ENCODE measurements at regions not wholly inside any gene's neighbourhood (a gene's known extent, or its start where the extent isn't known, plus 50 kb on each side); places are given as distances from the start of the nearest gene placed in this dataset.
"Not testable (repeated sequence)": the region's sequence is repeated elsewhere in the genome, so short reads cannot be mapped to it uniquely, and the experiment has no call there.

DNA sequence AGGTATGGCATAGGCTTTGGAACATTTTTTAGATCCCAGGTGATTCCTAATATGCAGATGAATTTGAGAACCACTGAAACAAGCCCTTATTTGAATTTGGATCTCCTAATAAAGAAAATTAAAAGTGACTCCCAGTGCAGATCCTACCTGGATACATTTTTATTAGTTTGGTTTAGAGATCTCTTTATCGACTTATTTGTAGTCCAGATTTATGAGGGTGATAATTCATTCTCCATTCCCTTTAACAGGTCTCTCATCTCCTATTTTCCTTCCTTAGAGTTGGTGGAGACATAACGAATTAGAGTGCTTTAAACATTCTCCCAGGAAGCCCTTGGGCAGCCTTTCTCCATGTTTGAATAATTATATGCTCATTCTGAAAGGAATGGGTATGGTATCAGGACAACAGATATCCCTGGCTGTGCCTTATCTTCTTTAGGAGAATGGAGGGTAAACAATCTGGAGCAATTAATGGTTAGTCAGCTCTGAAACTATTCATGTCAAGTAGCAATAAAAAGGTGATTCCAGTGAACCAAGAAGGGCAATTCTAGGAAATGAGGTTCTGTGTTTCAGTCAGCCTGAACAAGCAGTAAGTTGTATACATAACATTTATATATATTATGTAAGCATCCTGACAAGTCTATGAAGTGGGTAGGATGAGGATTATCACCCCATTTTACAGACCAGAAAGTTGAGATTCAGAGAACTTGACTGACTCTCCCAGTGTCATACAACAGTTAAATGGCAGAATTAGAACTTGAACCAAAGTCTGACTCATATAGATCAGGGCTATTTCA lies 53.9 kb upstream of the RCE1 start:
- no peak for DNase-seq (ENCODE audit: low read depth)

DNA sequence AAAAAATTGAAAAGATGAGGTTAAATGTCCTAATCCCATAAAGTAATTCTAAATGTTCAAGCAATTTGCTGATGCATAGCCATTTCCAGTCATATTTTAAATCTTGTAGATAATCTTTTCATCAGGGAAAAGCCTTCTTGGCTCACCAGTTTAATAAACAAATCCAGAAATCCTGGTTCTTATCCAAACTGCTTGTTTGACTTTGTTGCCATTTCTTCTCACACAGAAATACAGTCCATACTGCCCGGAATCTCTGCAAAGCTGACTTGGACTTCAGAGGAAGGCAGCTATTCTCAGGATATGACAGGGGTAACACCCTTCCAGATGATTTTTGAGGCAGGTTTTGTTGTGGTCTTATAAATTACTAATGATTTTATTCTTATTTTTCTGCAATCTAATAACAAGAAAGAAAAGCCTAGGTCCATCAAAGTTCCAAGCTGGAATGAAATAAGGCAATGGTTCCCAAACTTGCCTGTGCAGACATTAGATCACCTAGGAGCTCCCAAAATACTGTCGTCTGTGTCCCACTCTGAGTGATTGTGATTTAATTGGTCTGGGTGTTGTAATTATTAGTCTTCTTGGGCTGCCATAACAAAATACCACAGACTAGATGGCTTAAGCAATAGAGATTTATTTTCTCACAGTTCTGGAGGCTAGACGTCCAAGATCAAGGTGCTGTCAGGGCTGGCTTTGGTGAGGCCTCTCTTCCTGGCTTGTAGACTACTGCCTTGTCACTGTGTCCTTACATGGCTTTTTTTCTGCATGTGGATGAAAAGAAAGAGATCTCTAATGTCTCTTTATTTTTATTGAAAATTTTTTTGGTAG lies 55.1 kb upstream of the RCE1 start:
- DNase-seq (ENCODE audit: low read depth) = no peak

DNA sequence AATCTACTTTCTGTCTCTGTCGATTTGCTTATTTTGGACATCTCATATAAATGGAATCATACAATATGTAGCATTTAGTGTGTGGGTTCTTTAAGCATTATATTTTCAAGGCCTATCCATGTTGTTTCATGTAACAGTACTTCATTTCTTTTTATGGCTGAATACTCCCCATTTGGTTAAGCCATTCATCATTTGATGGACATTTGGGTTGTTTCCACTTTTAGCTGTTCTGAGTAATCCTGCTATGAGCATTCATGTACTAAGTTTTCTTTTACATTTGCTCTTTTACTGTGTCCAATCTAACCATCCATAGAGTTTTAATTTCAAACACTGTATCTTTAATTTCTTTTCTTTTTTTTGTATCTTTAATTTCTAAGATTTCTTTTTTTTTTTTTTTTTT lies 55.6 kb upstream of the SPTBN2 start:
- peak; percentile 10 for DNase-seq (ENCODE audit: low read depth)

DNA sequence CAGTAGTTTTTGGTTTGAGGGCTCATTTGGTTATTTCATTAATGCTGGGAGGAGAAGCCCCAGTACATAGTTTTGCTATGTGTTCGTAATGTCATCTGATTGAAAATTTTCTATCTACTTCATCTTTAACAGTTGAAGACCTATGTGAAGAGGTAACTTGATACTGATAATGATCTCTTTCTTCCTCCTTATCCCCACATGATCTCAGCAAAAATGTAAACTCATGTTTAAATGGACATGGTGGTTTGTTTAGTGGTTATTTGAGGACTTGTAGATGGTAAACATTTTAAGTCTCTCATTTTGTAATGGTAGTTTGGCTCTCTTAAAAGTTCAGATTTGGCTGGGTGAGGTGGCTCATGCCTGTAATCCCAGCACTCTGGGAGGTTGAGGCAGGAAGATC lies 53.7 kb upstream of the SPTBN2 start:
- DNase-seq (ENCODE audit: low read depth) = no peak

DNA sequence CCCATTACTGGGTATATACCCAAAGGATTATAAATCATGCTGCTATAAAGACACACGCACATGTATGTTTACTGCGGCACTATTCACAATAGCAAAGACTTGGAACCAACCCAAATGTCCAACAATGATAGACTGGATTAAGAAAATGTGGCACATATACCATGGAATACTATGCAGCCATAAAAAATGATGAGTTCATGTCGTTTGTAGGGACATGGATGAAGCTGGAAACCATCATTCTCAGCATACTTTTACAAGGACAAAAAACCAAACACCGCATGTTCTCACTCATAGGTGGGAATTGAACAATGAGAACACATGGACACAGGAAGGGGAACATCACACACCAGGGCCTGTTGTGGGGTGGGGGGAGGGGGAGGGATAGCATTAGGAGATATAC lies 50.6 kb upstream of the SPTBN2 start:
- DNase-seq (ENCODE audit: low read depth) = not testable (repeated sequence)

Measured in LHCN-M2 (cell line).